ENCODE measurements at regions not wholly inside any gene's neighbourhood (a gene's known extent, or its start where the extent isn't known, plus 50 kb on each side); places are given as distances from the start of the nearest gene placed in this dataset.

DNA sequence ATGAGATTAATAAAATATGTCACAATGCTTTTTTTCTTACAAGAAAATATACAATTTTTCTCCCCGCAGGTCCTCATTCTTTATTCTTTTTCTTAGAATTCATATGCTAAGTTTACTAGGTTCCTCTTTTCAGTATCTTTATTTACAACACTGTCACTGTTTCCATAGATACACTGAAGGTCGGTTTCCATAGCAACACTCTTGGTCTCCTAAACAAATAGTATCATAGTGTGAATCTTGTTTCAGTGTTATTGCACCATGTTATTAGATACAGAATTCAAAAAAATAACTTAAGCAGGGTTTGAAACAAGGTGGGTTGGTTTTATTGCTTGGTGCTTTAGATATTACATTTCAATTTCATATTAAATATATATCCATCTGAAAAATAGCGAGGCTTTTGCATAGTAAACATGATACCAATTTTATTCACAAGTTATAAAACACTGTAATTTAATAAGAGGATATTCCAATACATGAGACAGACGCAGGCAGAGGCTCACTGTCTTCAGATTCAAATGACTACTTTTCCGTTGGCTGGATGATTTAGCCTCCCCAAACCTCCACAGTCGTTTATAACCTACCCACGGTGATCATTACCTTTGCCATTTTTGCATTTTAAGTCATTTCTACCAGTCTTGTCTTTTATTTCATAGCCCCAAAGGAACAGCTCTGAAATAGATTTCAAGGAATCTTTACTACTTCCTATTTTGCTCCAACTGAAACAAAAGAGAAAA lies 88.9 kb upstream of the KLF6 start:
- H3K4me1 Mint-ChIP-seq, result peaks cover 10% of the 10 kb centered on the region
- peak overlapping the region; percentile 73 for H3K27ac Mint-ChIP-seq
- TF ChIP-seq, protein P1, sequence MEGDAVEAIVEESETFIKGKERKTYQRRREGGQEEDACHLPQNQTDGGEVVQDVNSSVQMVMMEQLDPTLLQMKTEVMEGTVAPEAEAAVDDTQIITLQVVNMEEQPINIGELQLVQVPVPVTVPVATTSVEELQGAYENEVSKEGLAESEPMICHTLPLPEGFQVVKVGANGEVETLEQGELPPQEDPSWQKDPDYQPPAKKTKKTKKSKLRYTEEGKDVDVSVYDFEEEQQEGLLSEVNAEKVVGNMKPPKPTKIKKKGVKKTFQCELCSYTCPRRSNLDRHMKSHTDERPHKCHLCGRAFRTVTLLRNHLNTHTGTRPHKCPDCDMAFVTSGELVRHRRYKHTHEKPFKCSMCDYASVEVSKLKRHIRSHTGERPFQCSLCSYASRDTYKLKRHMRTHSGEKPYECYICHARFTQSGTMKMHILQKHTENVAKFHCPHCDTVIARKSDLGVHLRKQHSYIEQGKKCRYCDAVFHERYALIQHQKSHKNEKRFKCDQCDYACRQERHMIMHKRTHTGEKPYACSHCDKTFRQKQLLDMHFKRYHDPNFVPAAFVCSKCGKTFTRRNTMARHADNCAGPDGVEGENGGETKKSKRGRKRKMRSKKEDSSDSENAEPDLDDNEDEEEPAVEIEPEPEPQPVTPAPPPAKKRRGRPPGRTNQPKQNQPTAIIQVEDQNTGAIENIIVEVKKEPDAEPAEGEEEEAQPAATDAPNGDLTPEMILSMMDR (IDR thresholded peaks at IDR 0.05; ENCODE audit: unreplicated experiment), result no peak
- no peak overlapping the region for H3K4me3 Mint-ChIP-seq
- H3K36me3 Mint-ChIP-seq, result no peaks in the 10 kb centered on the region
- H3K9me3 Mint-ChIP-seq, result no peaks in the 10 kb centered on the region
- no peak for DNase-seq (ENCODE audit: low spot score in 2 of 2, unreplicated experiment in 2 of 2)
- H3K27me3 Mint-ChIP-seq (ENCODE audit: low read depth), result no peaks in the 10 kb centered on the region

DNA sequence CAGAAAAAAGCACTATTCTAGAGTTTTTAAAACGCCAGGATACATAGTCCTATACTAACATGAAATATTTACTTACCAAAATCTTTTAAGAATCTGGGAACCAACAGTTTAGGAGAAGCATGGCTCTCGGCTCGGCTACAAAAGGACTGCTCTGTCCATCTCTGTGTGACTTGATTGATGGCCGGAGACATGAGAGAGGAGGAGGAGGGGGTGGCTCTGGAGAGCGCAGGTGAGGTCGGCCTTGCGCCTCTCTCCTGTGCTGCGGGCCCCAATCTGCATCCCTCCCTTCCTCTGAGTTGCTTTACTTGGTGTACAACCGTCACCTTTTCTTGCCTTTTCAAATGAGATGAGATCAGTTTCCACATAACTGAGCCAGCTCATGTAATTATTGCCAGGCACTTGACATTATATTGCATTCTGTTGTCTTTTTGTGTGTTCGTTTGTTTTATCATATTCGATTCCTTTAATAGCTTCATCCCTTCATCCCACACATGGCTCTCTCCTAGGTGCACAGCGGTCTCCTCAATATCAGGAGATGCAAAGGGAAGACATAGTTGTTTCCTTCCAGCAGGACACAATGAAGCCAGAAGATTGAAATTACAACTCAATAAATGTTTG lies 87.8 kb upstream of the KLF6 start:
- Mint-ChIP-seq H3K27me3 (ENCODE audit: low read depth) (no peaks in the 10 kb centered on the region), H3K9me3 (no peaks in the 10 kb centered on the region), H3K4me3 (no peak overlapping the region), H3K36me3 (no peaks in the 10 kb centered on the region), H3K27ac (peak overlapping the region; percentile 31), H3K4me1 (peaks cover 10% of the 10 kb centered on the region)
- no peak for DNase-seq (ENCODE audit: low spot score in 2 of 2, unreplicated experiment in 2 of 2)
- TF ChIP-seq, protein P1 (IDR thresholded peaks at IDR 0.05; ENCODE audit: unreplicated experiment), result no peak

DNA sequence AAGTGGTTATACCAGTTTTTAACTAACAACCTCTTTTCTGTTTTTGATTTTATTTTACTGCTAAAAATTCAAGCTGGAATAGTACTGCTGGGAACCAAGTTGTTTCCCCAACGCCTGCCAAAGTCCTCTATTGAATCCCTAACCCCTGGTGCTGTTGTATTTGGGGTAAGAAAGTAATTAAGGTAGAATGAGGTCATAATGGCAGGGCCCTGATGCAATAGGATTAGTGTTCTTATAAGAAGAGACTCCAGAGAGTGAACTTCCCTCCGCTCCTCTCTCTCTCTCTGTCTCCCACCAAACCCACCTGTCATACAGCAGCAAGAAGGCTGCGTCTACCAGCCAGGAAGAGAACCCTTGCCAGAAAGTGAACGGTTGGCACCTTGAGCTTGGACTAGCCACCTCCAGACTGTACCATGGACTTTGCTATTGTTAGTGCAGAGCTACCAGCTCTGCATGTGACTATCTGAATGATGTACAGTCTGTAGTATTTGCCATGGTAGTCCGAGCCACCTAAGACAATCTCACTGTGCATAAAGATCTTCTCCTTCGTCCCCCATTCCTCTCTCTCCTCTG lies 86.5 kb upstream of the KLF6 start:
- H3K4me3 Mint-ChIP-seq, result no peak overlapping the region
- TF ChIP-seq, protein P1 (IDR thresholded peaks at IDR 0.05; ENCODE audit: unreplicated experiment), result no peak
- H3K27ac Mint-ChIP-seq, result no peak overlapping the region
- no peaks in the 10 kb centered on the region for H3K36me3 Mint-ChIP-seq
- no peak for DNase-seq (ENCODE audit: low spot score in 2 of 2, unreplicated experiment in 2 of 2)
- H3K9me3 Mint-ChIP-seq, result no peaks in the 10 kb centered on the region
- no peaks in the 10 kb centered on the region for H3K27me3 Mint-ChIP-seq (ENCODE audit: low read depth)
- peaks cover 10% of the 10 kb centered on the region for H3K4me1 Mint-ChIP-seq

DNA sequence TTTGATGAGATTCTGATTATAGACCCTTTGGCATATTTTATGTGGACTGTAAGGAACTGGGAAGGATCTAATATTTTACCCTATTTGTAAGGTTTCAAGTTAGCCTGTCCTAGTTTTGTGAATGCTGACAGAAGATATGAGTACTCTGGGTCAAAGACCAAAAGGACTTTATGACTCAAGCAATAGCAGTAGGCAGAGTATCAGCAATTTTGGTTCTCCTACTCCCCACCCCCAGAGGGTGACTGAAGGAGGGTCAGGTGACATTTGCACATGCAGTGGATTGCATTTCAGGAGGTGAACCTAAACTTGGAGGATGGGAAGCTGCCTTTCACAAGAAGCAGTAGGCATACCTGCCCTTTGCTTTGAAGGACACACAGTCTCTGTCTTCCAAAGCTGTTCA lies 84.0 kb upstream of the KLF6 start:
- Mint-ChIP-seq H3K36me3 (no peaks in the 10 kb centered on the region), H3K4me3 (no peak overlapping the region), H3K9me3 (no peaks in the 10 kb centered on the region), H3K27me3 (ENCODE audit: low read depth) (no peaks in the 10 kb centered on the region), H3K4me1 (peaks cover 10% of the 10 kb centered on the region), H3K27ac (no peak overlapping the region)
- DNase-seq (ENCODE audit: low spot score in 2 of 2, unreplicated experiment in 2 of 2), result no peak
- TF ChIP-seq, protein P1 (IDR thresholded peaks at IDR 0.05; ENCODE audit: unreplicated experiment), result no peak

DNA sequence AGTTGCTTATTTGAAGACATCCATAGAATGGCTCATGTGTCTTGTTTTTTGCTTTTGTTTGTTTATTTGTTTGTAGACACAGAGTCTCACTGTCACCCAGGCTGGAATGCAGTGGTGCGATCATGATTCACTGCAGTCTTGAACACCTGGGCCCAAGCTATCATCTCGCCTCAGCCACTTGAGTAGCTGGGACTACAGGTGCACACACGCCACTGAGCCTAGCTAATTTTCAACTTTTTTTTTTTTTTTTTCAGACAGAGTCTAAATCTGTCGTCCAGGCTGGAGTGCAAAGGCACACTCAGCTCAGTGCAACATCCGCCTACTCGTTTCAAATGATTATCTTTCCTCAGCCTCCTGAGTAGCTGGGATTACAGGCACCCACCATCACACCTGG lies 83.3 kb upstream of the KLF6 start:
- DNase-seq (ENCODE audit: low spot score in 2 of 2, unreplicated experiment in 2 of 2), result no peak
- no peak overlapping the region for H3K27ac Mint-ChIP-seq
- H3K9me3 Mint-ChIP-seq, result no peaks in the 10 kb centered on the region
- H3K36me3 Mint-ChIP-seq, result no peaks in the 10 kb centered on the region
- TF ChIP-seq, protein P1 (IDR thresholded peaks at IDR 0.05; ENCODE audit: unreplicated experiment), result no peak
- peaks cover 6% of the 10 kb centered on the region for H3K4me1 Mint-ChIP-seq
- H3K27me3 Mint-ChIP-seq (ENCODE audit: low read depth), result no peaks in the 10 kb centered on the region
- no peak overlapping the region for H3K4me3 Mint-ChIP-seq
